Fibroblast of lung (primary cell): ENCODE measurements at regions not wholly inside any gene's neighbourhood (a gene's known extent, or its start where the extent isn't known, plus 50 kb on each side); places are given as distances from the start of the nearest gene placed in this dataset.

Experiments used
- DNase-seq, 2 donors: peaks; one replicate each; pipeline versions ENCODE4 v3.0.0 to v3.0.0-alpha.2; 2010; ENCODE audit warnings: low read depth in 2 of 2
- H2AFZ ChIP-seq: 2 replicates; pipeline ENCODE4 v1.5.1; 2012; ENCODE audit warnings: low read length, control low read depth, inconsistent platforms
- H3K27ac ChIP-seq: 2 replicates; pipeline ENCODE4 v1.5.1; 2011; ENCODE audit warnings: low read length, control low read depth; ENCODE audit not compliant: insufficient read depth
- H3K27me3 ChIP-seq: 2 replicates; pipeline ENCODE4 v1.5.1; 2011; ENCODE audit warnings: mild to moderate bottlenecking, low read length; ENCODE audit not compliant: control insufficient read depth, insufficient read depth
- H3K36me3 ChIP-seq: 2 replicates; pipeline ENCODE4 v1.5.1; 2011; ENCODE audit warnings: low read length; ENCODE audit not compliant: control insufficient read depth, insufficient read depth
- H3K4me1 ChIP-seq: 2 replicates; pipeline ENCODE4 v1.5.1; 2011; ENCODE audit warnings: low read length; ENCODE audit not compliant: control insufficient read depth, insufficient read depth; ENCODE audit errors: extremely low read depth
- H3K4me2 ChIP-seq: 2 replicates; pipeline ENCODE4 v1.5.1; 2011; ENCODE audit warnings: low read length, control low read depth; ENCODE audit not compliant: insufficient read depth; ENCODE audit errors: extremely low read depth
- H3K4me3 ChIP-seq, 4 experiments: fragments of 200-600 bp in 1 of 4; sonication (generic) in 1 of 4; replicated peaks in 1 of 4; 2 replicates each; pipeline ENCODE4 v1.5.1; 2011 to 2016; ENCODE audit warnings: low read length in 4 of 4, low read depth in 3 of 4, mild to moderate bottlenecking in 3 of 4, control low read depth in 2 of 4, inconsistent platforms in 1 of 4, mixed read lengths in 1 of 4; ENCODE audit not compliant: insufficient read depth in 1 of 4; ENCODE audit errors: control extremely low read depth in 1 of 4
- H3K79me2 ChIP-seq: 2 replicates; pipeline ENCODE4 v1.5.1; 2012; ENCODE audit warnings: mild to moderate bottlenecking, low read length, inconsistent platforms; ENCODE audit not compliant: control insufficient read depth, insufficient read depth
- H3K9ac ChIP-seq: 2 replicates; pipeline ENCODE4 v1.5.1; 2011; ENCODE audit warnings: mild to moderate bottlenecking, low read length, control low read depth; ENCODE audit not compliant: insufficient read depth
- H3K9me3 ChIP-seq: 2 replicates; pipeline ENCODE4 v1.5.1; 2012; ENCODE audit warnings: low read depth, low read length; ENCODE audit not compliant: control insufficient read depth, insufficient read depth
- H4K20me1 ChIP-seq: 2 replicates; pipeline ENCODE4 v1.5.1; 2011; ENCODE audit warnings: low read length; ENCODE audit not compliant: control insufficient read depth, insufficient read depth; ENCODE audit errors: extremely low read depth
- CTCF ChIP-seq, 2 donors: IDR thresholded peaks in 1 of 2; conservative IDR thresholded peaks in 1 of 2; 1 replicate in 1 of 2; 2 replicates in 1 of 2; pipeline ENCODE4 v1.5.1; 2011 to 2012; ENCODE audit warnings: low read length in 2 of 2, control low read depth in 1 of 2, inconsistent platforms in 1 of 2, low read depth in 1 of 2, mild to moderate bottlenecking in 1 of 2
- EZH2 ChIP-seq: IDR thresholded peaks from 2 replicates; pipeline ENCODE4 v1.5.1; 2012; ENCODE audit warnings: low read length, control low read depth, mild to moderate bottlenecking; ENCODE audit errors: missing control alignments

DNA sequence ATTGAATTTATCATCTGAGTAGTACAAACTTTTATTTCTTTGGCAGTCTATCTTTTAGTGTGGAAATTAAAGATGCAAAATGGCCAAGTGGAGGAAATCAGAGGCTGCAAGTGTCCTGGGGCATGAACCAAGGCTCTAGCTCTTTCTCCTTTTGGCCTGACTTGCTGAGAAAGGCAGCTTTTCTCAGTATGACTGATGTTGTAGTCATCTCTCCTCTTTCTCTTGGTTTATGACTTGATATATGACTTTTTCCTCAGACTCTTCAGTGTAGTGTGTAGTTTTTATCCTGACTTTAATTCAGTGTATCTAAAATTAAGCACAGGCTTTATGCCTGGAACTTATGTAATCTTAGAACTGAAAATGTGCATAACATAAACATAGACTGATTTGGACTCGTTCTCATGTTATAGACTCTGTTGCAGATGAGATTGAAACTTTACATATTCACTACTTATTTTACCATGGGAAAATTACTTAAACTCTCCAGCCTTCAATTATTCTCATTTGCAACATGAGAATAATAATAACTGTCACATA, 65.7 kb downstream of the SLITRK5 start:
- DNase-seq, result peak in 1 of 2 donors; percentile 29

GRCh38 chr13:87754097-87754496, 82.9 kb downstream of the SLITRK5 start:
- H3K36me3 ChIP-seq, result no peaks in the 10 kb centered on the region
- no peaks in the 10 kb centered on the region for H3K9me3 ChIP-seq
- H3K27me3 ChIP-seq, result no peaks in the 10 kb centered on the region
- no peaks in the 10 kb centered on the region for H3K79me2 ChIP-seq
- no peaks in the 10 kb centered on the region for H3K4me1 ChIP-seq
- no peak overlapping the region for H2AFZ ChIP-seq
- H3K9ac ChIP-seq, result no peak overlapping the region
- H3K4me3 ChIP-seq, result no peak overlapping the region
- no peak for DNase-seq
- H3K4me2 ChIP-seq, result no peak overlapping the region
- TF ChIP-seq EZH2 (no peak), CTCF (conservative IDR thresholded peaks at IDR 0.05 in 1 of 2, IDR thresholded peaks at IDR 0.05 in 1 of 2; ENCODE audit: low read depth in 1 of 2, low read length in 2 of 2) (no peak)
- H4K20me1 ChIP-seq, result no peaks in the 10 kb centered on the region
- no peak overlapping the region for H3K27ac ChIP-seq

More for the DNA sequence above, 65.7 kb downstream of the SLITRK5 start:
- Histone ChIP-seq H2AFZ (no peak overlapping the region), H3K27me3 (no peaks in the 10 kb centered on the region), H3K4me2 (no peak overlapping the region), H3K9me3 (no peaks in the 10 kb centered on the region), H3K4me1 (no peaks in the 10 kb centered on the region), H3K79me2 (no peaks in the 10 kb centered on the region), H4K20me1 (no peaks in the 10 kb centered on the region), H3K4me3 (no peak overlapping the region), H3K27ac (no peak overlapping the region), H3K36me3 (no peaks in the 10 kb centered on the region), H3K9ac (no peak overlapping the region)
- TF ChIP-seq EZH2 (no peak), CTCF (conservative IDR thresholded peaks at IDR 0.05 in 1 of 2, IDR thresholded peaks at IDR 0.05 in 1 of 2; ENCODE audit: low read depth in 1 of 2, low read length in 2 of 2) (no peak)

GRCh38 chr13:87769445-87769844, 98.3 kb downstream of the SLITRK5 start:
- Histone ChIP-seq H3K9me3 (no peaks in the 10 kb centered on the region), H3K4me3 (no peak overlapping the region), H3K4me1 (no peaks in the 10 kb centered on the region), H3K27me3 (no peaks in the 10 kb centered on the region), H3K4me2 (no peak overlapping the region), H3K27ac (no peak overlapping the region), H3K36me3 (no peaks in the 10 kb centered on the region), H4K20me1 (no peaks in the 10 kb centered on the region), H2AFZ (no peak overlapping the region), H3K79me2 (no peaks in the 10 kb centered on the region), H3K9ac (no peak overlapping the region)
- DNase-seq, result no peak
- TF ChIP-seq EZH2, result no peak
- TF ChIP-seq CTCF (conservative IDR thresholded peaks at IDR 0.05 in 1 of 2, IDR thresholded peaks at IDR 0.05 in 1 of 2; ENCODE audit: low read depth in 1 of 2, low read length in 2 of 2), result no peak
